ENCODE measurements at regions not wholly inside any gene's neighbourhood (a gene's known extent, or its start where the extent isn't known, plus 50 kb on each side); places are given as distances from the start of the nearest gene placed in this dataset.

- H4K91ac ChIP-seq (ENCODE audit: insufficient read depth, low read depth, low read length) = no peak overlapping the region
- H3K27ac ChIP-seq (ENCODE audit: insufficient read depth, low read length) = no peak overlapping the region
- H3K79me1 ChIP-seq (ENCODE audit: low read depth in 1 of 2, low read length in 2 of 2) = no peaks in the 10 kb centered on the region
- H3K14ac ChIP-seq (replicated peaks; ENCODE audit: low read depth, low read length) = no peak overlapping the region
- H3K9ac ChIP-seq (ENCODE audit: low read depth, low read length) = no peak overlapping the region
- H2AK5ac ChIP-seq (ENCODE audit: low read depth, low read length) = no peak overlapping the region
- H2BK20ac ChIP-seq (ENCODE audit: low read depth, low read length) = no peak overlapping the region
- H4K20me1 ChIP-seq (ENCODE audit: insufficient read depth, low read length) = no peaks in the 10 kb centered on the region
- in situ Hi-C loops (cut with MboI; ENCODE audit: low sequenced_read_pairs) (no loop called here), dilution Hi-C loops (cut with HindIII; ENCODE audit: low sequenced_read_pairs, unreplicated experiment) (no loop called here), intact Hi-C loops (cut with micrococcal nuclease) (no loop called here)
- no peaks in the 10 kb centered on the region for H3K27me3 ChIP-seq (ENCODE audit: control insufficient read depth, insufficient read depth, low read length)
- H4K8ac ChIP-seq (ENCODE audit: low read depth in 2 of 2, low read length in 2 of 2) = no peak overlapping the region
- no peak overlapping the region for H3K23ac ChIP-seq (ENCODE audit: low read depth, low read length)
- TF ChIP-seq POLR2A (IDR thresholded peaks at IDR 0.05; ENCODE audit: low read depth, low read length) = no peak
- no peak for TF ChIP-seq CEBPB (IDR thresholded peaks at IDR 0.05; ENCODE audit: low read depth, low read length)
- TF ChIP-seq MAZ (IDR thresholded peaks at IDR 0.05; ENCODE audit: borderline replicate concordance, low read depth, low read length) = no peak
- TF ChIP-seq RAD21 (IDR thresholded peaks at IDR 0.05; ENCODE audit: low read length) = no peak
- TF ChIP-seq CHD1 (IDR thresholded peaks at IDR 0.05; ENCODE audit: low read depth, low read length) = no peak
- no peak for TF ChIP-seq MXI1 (IDR thresholded peaks at IDR 0.05; ENCODE audit: borderline replicate concordance, low read depth, low read length)
- no peak for TF ChIP-seq BHLHE40 (IDR thresholded peaks at IDR 0.05; ENCODE audit: low read depth, low read length)
- TF ChIP-seq RCOR1 (IDR thresholded peaks at IDR 0.05; ENCODE audit: insufficient replicate concordance, low read length) = no peak
- no peak for TF ChIP-seq ELK1 (IDR thresholded peaks at IDR 0.05; ENCODE audit: borderline replicate concordance, low read depth, low read length)
- no peak for TF ChIP-seq FOS (IDR thresholded peaks at IDR 0.05; ENCODE audit: low read depth, low read length)
- no peak for TF ChIP-seq NFE2L2 (IDR thresholded peaks at IDR 0.05; ENCODE audit: low read depth, low read length)
- TF ChIP-seq SMC3 (IDR thresholded peaks at IDR 0.05; ENCODE audit: low read depth, low read length) = no peak
- TF ChIP-seq RFX5 (IDR thresholded peaks at IDR 0.05; ENCODE audit: low read depth, low read length) = no peak
- TF ChIP-seq, protein P1, sequence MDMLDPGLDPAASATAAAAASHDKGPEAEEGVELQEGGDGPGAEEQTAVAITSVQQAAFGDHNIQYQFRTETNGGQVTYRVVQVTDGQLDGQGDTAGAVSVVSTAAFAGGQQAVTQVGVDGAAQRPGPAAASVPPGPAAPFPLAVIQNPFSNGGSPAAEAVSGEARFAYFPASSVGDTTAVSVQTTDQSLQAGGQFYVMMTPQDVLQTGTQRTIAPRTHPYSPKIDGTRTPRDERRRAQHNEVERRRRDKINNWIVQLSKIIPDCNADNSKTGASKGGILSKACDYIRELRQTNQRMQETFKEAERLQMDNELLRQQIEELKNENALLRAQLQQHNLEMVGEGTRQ (IDR thresholded peaks at IDR 0.05; ENCODE audit: low read depth, low read length) = no peak
- TF ChIP-seq CTCF (conservative IDR thresholded peaks at IDR 0.05; ENCODE audit: low read depth, low read length) = no peak
- no peak for TF ChIP-seq MAFK (IDR thresholded peaks at IDR 0.05; ENCODE audit: low read depth, low read length)
- no peak overlapping the region for H4K5ac ChIP-seq (ENCODE audit: low read depth, low read length)
- no peak overlapping the region for H3K4me2 ChIP-seq (ENCODE audit: low read depth, low read length)
- no peaks in the 10 kb centered on the region for H3K9me1 ChIP-seq (ENCODE audit: insufficient read depth, low read length)
- no peak overlapping the region for H2BK5ac ChIP-seq (ENCODE audit: low read depth, low read length, poor library complexity, severe bottlenecking)
- no peak overlapping the region for H3K4me3 ChIP-seq (ENCODE audit: insufficient read depth, low read depth, low read length)
- CTCF ChIA-PET = interaction anchor here (0.6 kb wide), 1 partner anchor 1097 kb away, joined by 3 read pairs; no protein-coding TSS in a partner anchor
- no peaks in the 10 kb centered on the region for H3K4me1 ChIP-seq (ENCODE audit: control insufficient read depth, insufficient read depth, low read length)
- no peaks in the 10 kb centered on the region for H3K36me3 ChIP-seq (ENCODE audit: control insufficient read depth, insufficient read depth, low read length)
- no peak overlapping the region for H2BK15ac ChIP-seq (ENCODE audit: low read depth, low read length)
- H2AK9ac ChIP-seq (replicated peaks; ENCODE audit: low read depth, low read length, poor library complexity) = no peak overlapping the region
- no peak overlapping the region for H3K56ac ChIP-seq (ENCODE audit: extremely low read depth, insufficient read depth, low read length)
- no peak overlapping the region for H3K18ac ChIP-seq (ENCODE audit: low read depth, low read length)
- ATAC-seq (ENCODE audit: low read depth) = no peak
- POLR2A ChIA-PET (ENCODE audit: unreplicated experiment) = no interaction called here
- no peak overlapping the region for H2BK120ac ChIP-seq (ENCODE audit: low read depth, low read length)
- WGBS, 2 experiments (ENCODE audit: extremely low coverage in 2 of 2, insufficient read length in 1 of 2) = 100% methylated on average over 1 of the region's 3 CpGs; no CpG with 5 or more reads in 1 of the 2 experiments
- no peak overlapping the region for H2AFZ ChIP-seq (replicated peaks; ENCODE audit: low read length, poor library complexity)
- no peak overlapping the region for H3K4ac ChIP-seq (ENCODE audit: low read depth, low read length)
- H3K9me3 ChIP-seq (ENCODE audit: control insufficient read depth, insufficient read depth, low read length) = 0 out of 2 replicates have a peak, but pooled peaks cover 2% of the 10 kb centered on the region
- DNase-seq = no peak
- no TSS peak for BruUV-seq (replicated peaks)
Observed at GRCh38 chr10:108104551-108105156, 940.1 kb upstream of the SORCS1 start.

All from IMR-90 (cell line).